OCI-LY3 (cell line): ENCODE measurements at regions not wholly inside any gene's neighbourhood (a gene's known extent, or its start where the extent isn't known, plus 50 kb on each side); places are given as distances from the start of the nearest gene placed in this dataset.

Experiments used
- H2AFZ ChIP-seq: fragments of 200-600, 300-600 bp; shearing (Covaris generic); 2 replicates; pipeline ENCODE4 v1.6.0; 2014; ENCODE audit warnings: antibody characterized with exemption, low read depth, low read length
- H3K27ac ChIP-seq: fragments of 200-600, 300-600 bp; sonication (generic); 2 replicates; pipeline ENCODE4 v1.5.1; 2014; ENCODE audit warnings: mild to moderate bottlenecking, low read length, moderate library complexity, mixed read lengths
- H3K27me3 ChIP-seq: fragments of 200-600, 300-600 bp; sonication (generic); 2 replicates; pipeline ENCODE4 v1.6.1; 2014; ENCODE audit warnings: low read depth, low read length, mixed read lengths
- H3K36me3 ChIP-seq: fragments of 200-600, 300-600 bp; sonication (generic); replicated peaks from 2 replicates; pipeline ENCODE3; 2014; ENCODE audit warnings: low read depth, low read length, mixed read lengths
- H3K4me1 ChIP-seq: fragments of 300-600, 200-600 bp; sonication (generic); 2 replicates; pipeline ENCODE4 v1.6.1; 2014; ENCODE audit warnings: low read length, mixed read lengths
- H3K4me2 ChIP-seq: fragments of 200-600, 300-600 bp; sonication (generic); 2 replicates; pipeline ENCODE4 v1.6.1; 2014; ENCODE audit warnings: low read length, mixed read lengths
- H3K4me3 ChIP-seq: fragments of 300-600, 200-600 bp; sonication (generic); 2 replicates; pipeline ENCODE4 v1.5.1; 2014; ENCODE audit warnings: antibody characterized with exemption, mild to moderate bottlenecking, low read length, moderate library complexity
- H3K79me2 ChIP-seq: fragments of 300-600, 200-600 bp; shearing (Covaris generic); 2 replicates; pipeline ENCODE4 v1.6.1; 2014; ENCODE audit warnings: mild to moderate bottlenecking, low read length, mixed read lengths
- H3K9ac ChIP-seq: fragments of 300-600, 200-600 bp; shearing (Covaris generic); 2 replicates; pipeline ENCODE4 v1.6.0; 2014; ENCODE audit warnings: mild to moderate bottlenecking, low read length, moderate library complexity
- H3K9me3 ChIP-seq: fragments of 200-600, 300-600 bp; shearing (Covaris generic); 2 replicates; pipeline ENCODE4 v1.6.1; 2014; ENCODE audit warnings: low read length, mixed read lengths; ENCODE audit not compliant: insufficient read depth
- H4K20me1 ChIP-seq: fragments of 200-600, 300-600 bp; sonication (generic); 2 replicates; pipeline ENCODE4 v1.6.1; 2016; ENCODE audit warnings: low read length, mixed read lengths; ENCODE audit not compliant: insufficient read depth
- EZH2phosphoT487 ChIP-seq: fragments of 200-600 bp; shearing (Covaris generic); IDR thresholded peaks from 2 replicates; pipeline ENCODE4 v1.6.1; 2018; ENCODE audit warnings: antibody characterized with exemption, mixed run types, low read depth
- TF ChIP-seq, protein P1 (sequence below): fragments of 200-600, 300-600 bp; sonication (generic); IDR thresholded peaks from 2 replicates; pipeline ENCODE4 v1.5.1; 2014; ENCODE audit warnings: antibody characterized with exemption, low read length, low read depth

DNA sequence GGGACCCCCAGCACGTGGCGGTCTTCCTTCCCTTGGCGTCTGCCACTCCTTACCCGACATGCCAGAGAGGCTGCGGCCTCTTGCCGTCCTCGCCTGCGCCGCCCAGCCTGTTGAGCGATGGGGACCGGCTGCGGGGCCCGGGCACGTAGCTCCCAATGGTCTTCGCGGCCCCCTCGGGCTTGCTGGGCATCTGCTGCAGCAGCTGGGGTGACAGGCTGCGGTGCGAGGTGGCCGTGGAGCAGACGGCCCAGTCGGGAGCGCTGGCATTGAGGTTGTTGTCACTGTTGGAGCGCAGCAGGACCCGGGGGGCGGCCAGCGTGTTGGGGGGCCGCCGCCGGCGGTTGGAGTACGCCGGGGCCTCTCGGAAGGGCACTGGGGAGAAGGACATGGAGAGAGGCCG is 422.0 kb downstream of the CTTN start:
- Histone ChIP-seq H3K4me3 (no peak overlapping the region), H4K20me1 (0 out of 2 replicates have a peak, but pooled peaks cover 2% of the 10 kb centered on the region), H3K27me3 (no peaks in the 10 kb centered on the region; the same call in 1 of the 2 replicates), H3K4me2 (no peak overlapping the region), H3K9me3 (no peaks in the 10 kb centered on the region), H3K79me2 (no peaks in the 10 kb centered on the region), H3K9ac (no peak overlapping the region), H2AFZ (no peak overlapping the region), H3K27ac (no peak overlapping the region), H3K4me1 (no peaks in the 10 kb centered on the region), H3K36me3 (no peaks in the 10 kb centered on the region)
- TF ChIP-seq EZH2phosphoT487: no peak
- TF ChIP-seq, protein P1, sequence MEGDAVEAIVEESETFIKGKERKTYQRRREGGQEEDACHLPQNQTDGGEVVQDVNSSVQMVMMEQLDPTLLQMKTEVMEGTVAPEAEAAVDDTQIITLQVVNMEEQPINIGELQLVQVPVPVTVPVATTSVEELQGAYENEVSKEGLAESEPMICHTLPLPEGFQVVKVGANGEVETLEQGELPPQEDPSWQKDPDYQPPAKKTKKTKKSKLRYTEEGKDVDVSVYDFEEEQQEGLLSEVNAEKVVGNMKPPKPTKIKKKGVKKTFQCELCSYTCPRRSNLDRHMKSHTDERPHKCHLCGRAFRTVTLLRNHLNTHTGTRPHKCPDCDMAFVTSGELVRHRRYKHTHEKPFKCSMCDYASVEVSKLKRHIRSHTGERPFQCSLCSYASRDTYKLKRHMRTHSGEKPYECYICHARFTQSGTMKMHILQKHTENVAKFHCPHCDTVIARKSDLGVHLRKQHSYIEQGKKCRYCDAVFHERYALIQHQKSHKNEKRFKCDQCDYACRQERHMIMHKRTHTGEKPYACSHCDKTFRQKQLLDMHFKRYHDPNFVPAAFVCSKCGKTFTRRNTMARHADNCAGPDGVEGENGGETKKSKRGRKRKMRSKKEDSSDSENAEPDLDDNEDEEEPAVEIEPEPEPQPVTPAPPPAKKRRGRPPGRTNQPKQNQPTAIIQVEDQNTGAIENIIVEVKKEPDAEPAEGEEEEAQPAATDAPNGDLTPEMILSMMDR: no peak

DNA sequence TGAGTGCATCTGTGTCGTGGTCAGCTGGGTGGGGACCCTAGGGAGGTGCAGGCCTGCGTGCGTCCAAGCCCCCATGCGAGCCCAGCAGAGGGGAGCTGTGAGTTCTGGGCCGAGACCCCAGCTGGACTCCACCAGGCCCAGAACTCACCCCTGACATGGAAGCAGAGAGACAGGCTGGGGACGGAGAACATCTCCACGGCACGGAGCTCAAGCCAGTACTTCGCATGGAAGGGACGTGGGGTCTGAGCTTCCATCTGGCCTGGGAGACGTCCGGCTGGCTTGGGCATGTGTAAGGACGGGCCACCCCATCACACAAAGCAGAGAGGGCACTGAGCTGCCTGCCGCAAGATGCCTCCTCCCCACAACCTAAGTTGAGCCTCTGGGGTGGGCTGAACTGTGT is 422.4 kb downstream of the CTTN start:
- Histone ChIP-seq H3K36me3 (no peaks in the 10 kb centered on the region), H3K9me3 (no peaks in the 10 kb centered on the region), H3K27ac (no peak overlapping the region), H4K20me1 (no peaks in the 10 kb centered on the region), H3K79me2 (no peaks in the 10 kb centered on the region), H3K4me1 (no peaks in the 10 kb centered on the region), H2AFZ (no peak overlapping the region), H3K4me2 (no peak overlapping the region), H3K27me3 (no peaks in the 10 kb centered on the region; the same call in 1 of the 2 replicates), H3K9ac (no peak overlapping the region), H3K4me3 (no peak overlapping the region)
- TF ChIP-seq EZH2phosphoT487: no peak
- TF ChIP-seq, protein P1: no peak

GRCh38 chr11:70823771-70824170 is 425.4 kb downstream of the CTTN start:
- no peak overlapping the region for H2AFZ ChIP-seq
- no peak overlapping the region for H3K27ac ChIP-seq
- H3K27me3 ChIP-seq: no peaks in the 10 kb centered on the region
- no peaks in the 10 kb centered on the region for H3K4me1 ChIP-seq
- no peaks in the 10 kb centered on the region for H3K36me3 ChIP-seq
- no peak overlapping the region for H3K4me3 ChIP-seq
- H3K9ac ChIP-seq: no peak overlapping the region
- TF ChIP-seq, protein P1: no peak
- TF ChIP-seq EZH2phosphoT487: no peak
- H3K79me2 ChIP-seq: no peaks in the 10 kb centered on the region
- H3K4me2 ChIP-seq: no peak overlapping the region
- H3K9me3 ChIP-seq: no peaks in the 10 kb centered on the region
- no peaks in the 10 kb centered on the region for H4K20me1 ChIP-seq

DNA sequence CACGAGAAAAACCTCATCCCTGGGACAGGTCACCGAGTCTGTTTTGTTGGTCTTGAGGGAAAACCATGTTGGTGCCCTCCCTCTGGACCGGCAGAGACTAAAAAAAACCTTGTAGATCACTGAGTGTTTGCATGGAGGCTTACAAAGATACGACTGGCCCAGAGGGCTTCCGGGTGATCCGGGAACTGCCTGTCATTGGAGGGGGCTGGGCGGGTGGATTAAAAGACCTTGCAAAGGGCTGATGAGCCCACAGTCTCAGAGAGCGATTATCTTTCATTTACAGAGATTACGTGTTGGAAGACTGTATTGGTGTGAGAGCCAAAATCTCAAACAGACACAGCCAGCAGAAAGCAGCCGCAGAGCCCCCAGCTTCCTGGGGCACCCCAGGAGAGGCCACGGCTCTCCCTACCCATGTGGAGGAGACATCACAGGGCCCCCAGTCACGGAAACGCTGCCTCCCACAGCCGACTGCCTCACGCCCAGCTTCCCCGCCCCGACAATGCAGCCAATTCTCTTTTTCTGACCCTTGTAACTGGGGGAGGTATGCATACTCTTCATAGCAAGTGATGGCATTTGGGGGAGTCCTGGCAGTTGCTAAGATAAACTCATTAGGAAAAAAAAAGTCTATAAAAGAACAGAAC is 426.4 kb downstream of the CTTN start:
- Histone ChIP-seq H3K27me3 (no peaks in the 10 kb centered on the region), H2AFZ (no peak overlapping the region), H3K4me2 (no peak overlapping the region), H3K27ac (no peak overlapping the region), H3K36me3 (no peaks in the 10 kb centered on the region), H4K20me1 (no peaks in the 10 kb centered on the region), H3K4me1 (no peaks in the 10 kb centered on the region), H3K4me3 (no peak overlapping the region), H3K9me3 (no peaks in the 10 kb centered on the region), H3K9ac (no peak overlapping the region), H3K79me2 (no peaks in the 10 kb centered on the region)
- TF ChIP-seq EZH2phosphoT487: no peak
- TF ChIP-seq, protein P1: no peak
